ENCODE measurements at regions not wholly inside any gene's neighbourhood (a gene's known extent, or its start where the extent isn't known, plus 50 kb on each side); places are given as distances from the start of the nearest gene placed in this dataset.

DNA sequence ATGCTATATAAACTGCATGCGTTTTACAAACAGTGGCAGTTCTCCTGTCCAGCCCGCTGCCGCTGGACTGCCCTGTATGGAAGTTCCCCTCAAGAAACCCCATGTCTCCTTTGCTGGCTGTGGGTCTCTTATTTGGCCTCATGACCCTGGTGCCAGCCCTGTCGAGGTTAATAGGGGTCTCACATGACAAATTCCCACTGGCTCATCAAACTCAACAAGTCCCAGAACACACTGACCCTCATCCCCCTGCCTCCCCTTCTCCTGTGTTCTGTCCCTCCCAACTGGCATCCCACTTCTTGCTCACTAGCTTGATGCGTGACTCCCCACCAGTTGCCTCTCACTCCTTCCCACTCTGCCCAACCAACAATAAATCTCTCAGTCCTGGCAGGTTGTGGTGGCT is 137.6 kb upstream of the HS6ST1 start:
- Histone ChIP-seq H3K36me3 (no peaks in the 10 kb centered on the region), H3K27me3 (no peaks in the 10 kb centered on the region)

DNA sequence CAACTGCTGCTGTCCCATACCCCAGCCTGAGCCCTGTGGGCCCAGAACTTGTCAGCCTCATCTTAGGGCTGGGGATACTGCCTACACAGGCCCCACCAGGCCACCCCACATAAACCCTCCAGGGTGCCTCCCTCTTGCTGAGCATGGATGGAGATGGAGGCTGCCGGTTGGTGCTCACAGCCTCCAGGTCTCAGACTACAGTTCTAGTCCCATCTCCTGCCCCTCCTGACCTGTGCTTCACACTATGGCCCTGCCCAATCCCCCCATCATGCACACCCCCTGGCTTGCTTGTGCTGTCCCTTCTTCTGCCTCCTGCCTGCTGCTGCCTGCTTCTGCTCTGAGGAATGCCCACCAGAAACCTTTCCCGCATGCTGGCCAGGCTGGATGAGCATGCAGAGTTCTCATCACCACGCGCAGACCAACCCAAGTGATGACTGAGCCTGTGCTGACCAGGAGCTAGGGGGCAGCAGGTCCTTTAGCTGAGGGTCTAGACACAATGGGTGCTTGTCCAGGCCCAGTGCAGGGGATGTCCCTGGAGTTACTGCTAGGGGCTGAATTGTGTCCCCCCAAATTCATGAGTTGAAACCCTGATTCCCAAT is 138.4 kb upstream of the HS6ST1 start:
- TF ChIP-seq, protein P1, sequence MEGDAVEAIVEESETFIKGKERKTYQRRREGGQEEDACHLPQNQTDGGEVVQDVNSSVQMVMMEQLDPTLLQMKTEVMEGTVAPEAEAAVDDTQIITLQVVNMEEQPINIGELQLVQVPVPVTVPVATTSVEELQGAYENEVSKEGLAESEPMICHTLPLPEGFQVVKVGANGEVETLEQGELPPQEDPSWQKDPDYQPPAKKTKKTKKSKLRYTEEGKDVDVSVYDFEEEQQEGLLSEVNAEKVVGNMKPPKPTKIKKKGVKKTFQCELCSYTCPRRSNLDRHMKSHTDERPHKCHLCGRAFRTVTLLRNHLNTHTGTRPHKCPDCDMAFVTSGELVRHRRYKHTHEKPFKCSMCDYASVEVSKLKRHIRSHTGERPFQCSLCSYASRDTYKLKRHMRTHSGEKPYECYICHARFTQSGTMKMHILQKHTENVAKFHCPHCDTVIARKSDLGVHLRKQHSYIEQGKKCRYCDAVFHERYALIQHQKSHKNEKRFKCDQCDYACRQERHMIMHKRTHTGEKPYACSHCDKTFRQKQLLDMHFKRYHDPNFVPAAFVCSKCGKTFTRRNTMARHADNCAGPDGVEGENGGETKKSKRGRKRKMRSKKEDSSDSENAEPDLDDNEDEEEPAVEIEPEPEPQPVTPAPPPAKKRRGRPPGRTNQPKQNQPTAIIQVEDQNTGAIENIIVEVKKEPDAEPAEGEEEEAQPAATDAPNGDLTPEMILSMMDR (IDR thresholded peaks at IDR 0.05): no peak
- Histone ChIP-seq H3K4me3 (ENCODE audit: low read depth in 1 of 2, low read length in 1 of 2) (no peak overlapping the region), H3K4me1 (ENCODE audit: control insufficient read depth in 1 of 2, insufficient read depth in 1 of 2, low read depth in 1 of 2, low read length in 1 of 2) (no peaks in the 10 kb centered on the region), H3K9me3 (no peaks in the 10 kb centered on the region), H3K36me3 (no peaks in the 10 kb centered on the region), H3K27ac (no peak overlapping the region), H3K27me3 (no peaks in the 10 kb centered on the region)

More for the DNA sequence above, 137.6 kb upstream of the HS6ST1 start:
- no peaks in the 10 kb centered on the region for H3K9me3 ChIP-seq
- TF ChIP-seq, protein P1 (IDR thresholded peaks at IDR 0.05): no peak
- H3K4me3 ChIP-seq (ENCODE audit: low read depth in 1 of 2, low read length in 1 of 2): no peak overlapping the region
- H3K27ac ChIP-seq: no peak overlapping the region
- H3K4me1 ChIP-seq (ENCODE audit: control insufficient read depth in 1 of 2, insufficient read depth in 1 of 2, low read depth in 1 of 2, low read length in 1 of 2): no peaks in the 10 kb centered on the region

DNA sequence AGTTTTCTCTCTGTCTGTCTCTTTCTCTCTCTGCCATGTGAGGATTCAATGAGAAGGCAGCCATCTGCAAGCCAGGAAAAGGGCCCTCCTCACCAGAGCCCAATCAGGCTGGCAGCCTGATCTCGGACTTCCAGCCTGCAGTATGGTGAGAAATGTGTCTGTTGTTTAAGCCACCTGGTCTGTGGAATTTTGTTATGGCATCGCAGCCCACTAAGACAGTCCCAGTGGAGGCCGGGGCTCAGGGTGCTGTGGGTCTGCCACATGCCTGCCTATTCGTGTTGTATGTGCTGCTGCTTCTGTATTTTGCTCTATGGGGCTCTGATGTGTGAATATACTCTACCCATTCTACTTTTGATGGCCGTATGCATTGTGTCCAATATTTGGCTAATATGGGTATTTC is 139.0 kb upstream of the HS6ST1 start:
- no peaks in the 10 kb centered on the region for H3K27me3 ChIP-seq

DNA sequence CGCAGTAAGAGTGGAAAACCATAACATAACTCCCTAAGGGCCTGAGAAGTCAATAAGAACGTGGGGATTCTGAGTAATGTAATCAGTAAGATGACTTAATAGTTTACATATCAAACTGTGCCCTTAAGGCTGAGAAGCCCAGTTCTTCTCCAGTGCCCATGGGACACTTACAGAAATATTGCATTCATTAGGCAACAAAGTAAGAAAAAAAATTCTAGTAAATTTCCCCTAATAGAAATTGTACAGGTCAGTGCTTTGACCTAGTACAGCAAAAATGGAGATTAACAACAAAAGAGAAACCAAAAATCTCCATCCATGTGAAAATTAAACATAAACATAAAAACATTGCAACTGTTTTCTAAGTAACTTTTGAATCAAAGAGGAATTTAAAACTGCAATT is 139.8 kb upstream of the HS6ST1 start:
- TF ChIP-seq, protein P1 (IDR thresholded peaks at IDR 0.05): no peak
- H3K27ac ChIP-seq: no peak overlapping the region
- no peak overlapping the region for H3K4me3 ChIP-seq (ENCODE audit: low read depth in 1 of 2, low read length in 1 of 2)
- no peaks in the 10 kb centered on the region for H3K4me1 ChIP-seq (ENCODE audit: control insufficient read depth in 1 of 2, insufficient read depth in 1 of 2, low read depth in 1 of 2, low read length in 1 of 2)
- H3K36me3 ChIP-seq: no peaks in the 10 kb centered on the region
- H3K27me3 ChIP-seq: no peaks in the 10 kb centered on the region
- H3K9me3 ChIP-seq: no peaks in the 10 kb centered on the region

More for the DNA sequence above, 139.0 kb upstream of the HS6ST1 start:
- H3K27ac ChIP-seq: no peak overlapping the region
- no peak overlapping the region for H3K4me3 ChIP-seq (ENCODE audit: low read depth in 1 of 2, low read length in 1 of 2)
- H3K4me1 ChIP-seq (ENCODE audit: control insufficient read depth in 1 of 2, insufficient read depth in 1 of 2, low read depth in 1 of 2, low read length in 1 of 2): no peaks in the 10 kb centered on the region
- H3K36me3 ChIP-seq: no peaks in the 10 kb centered on the region
- TF ChIP-seq, protein P1 (IDR thresholded peaks at IDR 0.05): no peak
- no peaks in the 10 kb centered on the region for H3K9me3 ChIP-seq

DNA sequence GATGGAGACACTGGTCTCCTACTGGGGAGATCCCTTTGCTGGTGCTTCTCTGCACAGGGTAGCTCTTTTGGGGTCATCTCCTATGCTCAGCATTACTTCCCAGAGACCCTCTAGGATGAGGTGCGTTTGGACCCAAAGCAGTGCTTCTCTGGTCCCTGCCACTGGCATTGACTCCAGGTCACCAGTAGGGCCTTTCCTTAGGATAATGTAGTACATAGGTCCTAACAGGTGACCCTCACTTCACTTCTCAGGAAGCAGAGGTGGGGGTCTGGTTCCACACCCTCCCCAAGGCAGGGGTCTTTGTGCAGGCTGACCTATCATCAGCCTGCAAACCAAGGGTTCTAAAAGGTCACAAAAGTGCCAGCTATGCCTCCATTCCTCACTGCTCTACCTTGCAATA is 145.8 kb upstream of the HS6ST1 start:
- peaks cover 18% of the 10 kb centered on the region for H3K9me3 ChIP-seq
- no peaks in the 10 kb centered on the region for H3K36me3 ChIP-seq
- H3K27ac ChIP-seq: no peak overlapping the region
- H3K4me1 ChIP-seq (ENCODE audit: control insufficient read depth in 1 of 2, insufficient read depth in 1 of 2, low read depth in 1 of 2, low read length in 1 of 2): no peaks in the 10 kb centered on the region
- no peaks in the 10 kb centered on the region for H3K27me3 ChIP-seq
- no peak overlapping the region for H3K4me3 ChIP-seq (ENCODE audit: low read depth in 1 of 2, low read length in 1 of 2)
- TF ChIP-seq, protein P1 (IDR thresholded peaks at IDR 0.05): no peak
